ENCODE measurements at regions not wholly inside any gene's neighbourhood (a gene's known extent, or its start where the extent isn't known, plus 50 kb on each side); places are given as distances from the start of the nearest gene placed in this dataset.
A peak's percentile ranks its signal among the peaks of the same experiment; 100 is the strongest.
"Not testable (repeated sequence)": the region's sequence is repeated elsewhere in the genome, so short reads cannot be mapped to it uniquely, and the experiment has no call there.

DNA sequence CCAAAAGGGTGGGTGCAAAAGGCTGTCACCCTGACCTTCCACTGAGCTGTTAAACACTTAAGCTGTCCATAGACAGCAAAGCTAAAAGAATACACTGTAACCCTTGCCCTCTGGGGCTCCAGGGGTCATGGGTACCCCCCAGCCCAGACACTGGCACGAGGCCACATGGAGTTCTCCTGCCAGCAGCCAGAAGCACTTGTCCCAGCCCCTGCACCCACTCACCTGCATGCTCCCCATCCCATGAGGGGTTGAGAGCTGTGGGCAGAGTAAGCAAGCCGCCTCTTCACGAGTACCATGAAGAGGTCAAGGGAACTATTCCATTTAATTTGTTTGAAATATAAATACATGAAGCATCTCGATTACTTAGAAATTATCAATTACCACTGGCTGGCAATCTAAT is 867.1 kb upstream of the ZEB2 start:
- DNase-seq, result no peak

DNA sequence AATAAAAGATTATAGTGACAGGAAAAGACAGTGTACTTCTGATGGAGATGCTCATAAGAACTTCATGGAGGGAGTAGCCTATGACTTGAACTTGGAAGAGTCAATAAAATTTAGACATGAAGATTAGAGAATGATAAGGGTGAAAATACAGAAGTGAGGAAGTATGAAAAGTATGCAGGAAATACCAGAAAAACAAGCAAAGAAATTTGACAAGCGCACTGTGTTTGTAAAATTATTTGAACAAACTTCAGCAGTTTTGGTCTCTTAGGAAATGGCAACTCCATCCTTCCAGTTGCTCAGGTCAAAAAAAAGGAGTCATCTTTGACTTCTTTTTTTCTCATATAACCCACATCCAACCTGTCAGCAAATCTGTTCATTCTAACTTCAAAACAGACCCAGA is 864.0 kb upstream of the ZEB2 start:
- DNase-seq, result no peak

DNA sequence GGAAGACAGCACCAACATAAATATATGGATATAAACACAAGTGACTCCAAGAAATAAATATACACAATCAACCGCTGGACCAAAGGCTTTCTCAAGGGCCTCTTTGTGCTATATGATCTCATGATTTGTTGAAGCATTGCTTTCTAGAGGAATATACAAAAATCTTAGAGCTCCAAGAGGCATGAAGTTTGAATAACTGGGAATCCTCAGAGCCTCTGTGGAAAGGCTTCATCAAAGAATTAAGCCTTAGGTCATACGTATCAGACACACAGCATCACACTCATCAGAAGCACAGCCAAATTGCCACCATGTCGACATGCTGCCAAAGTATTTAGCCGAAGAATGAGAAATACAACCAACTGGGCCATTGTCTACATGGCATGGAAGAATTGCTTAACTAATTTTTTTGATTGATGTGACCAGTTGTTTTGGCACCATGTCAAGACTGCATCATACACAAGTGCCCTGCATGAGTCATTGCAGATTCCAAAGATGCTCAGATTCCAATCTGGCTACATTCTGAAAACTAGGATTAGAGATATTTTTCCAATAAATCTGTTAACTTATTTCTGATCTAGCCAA is 860.6 kb upstream of the ZEB2 start:
- DNase-seq, result no peak

DNA sequence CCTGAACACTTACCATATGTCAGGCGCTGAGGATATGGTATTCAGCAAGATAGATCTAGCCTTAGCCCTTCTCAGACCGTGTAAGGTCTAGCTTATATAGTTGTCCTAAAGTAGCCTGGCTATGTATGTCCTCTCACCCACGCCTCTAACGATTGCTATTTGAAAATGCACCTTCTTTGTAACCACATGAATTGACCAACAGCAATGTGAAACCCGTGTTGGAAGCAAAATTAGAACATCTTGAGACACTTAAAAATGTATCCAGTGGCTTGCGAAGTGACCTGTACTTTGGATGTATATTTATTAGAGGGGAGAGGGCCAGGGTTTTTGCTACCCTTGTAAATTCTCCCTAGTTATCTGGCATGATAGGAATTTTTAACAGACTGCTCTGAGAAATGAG is 860.0 kb upstream of the ZEB2 start:
- no peak for DNase-seq

DNA sequence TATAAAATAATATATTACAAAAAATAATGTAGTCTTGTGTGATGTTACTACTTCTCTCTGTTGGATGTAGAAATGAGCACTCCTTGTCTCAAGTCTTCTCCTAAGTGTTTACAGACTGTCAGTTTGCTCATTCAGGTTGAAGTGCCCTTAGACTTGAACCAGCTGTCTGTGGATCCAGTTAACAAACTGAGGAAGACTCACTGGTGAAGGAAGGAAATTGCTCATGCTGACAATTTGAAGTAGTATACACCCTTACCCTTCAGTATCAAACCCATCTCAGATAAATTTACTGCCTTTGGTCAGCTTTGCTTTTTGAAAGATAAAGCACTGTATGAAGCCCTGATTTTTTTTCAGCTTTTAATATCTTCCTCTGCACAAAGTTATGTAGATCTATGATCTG is 854.2 kb upstream of the ZEB2 start:
- peak; percentile 8 for DNase-seq

DNA sequence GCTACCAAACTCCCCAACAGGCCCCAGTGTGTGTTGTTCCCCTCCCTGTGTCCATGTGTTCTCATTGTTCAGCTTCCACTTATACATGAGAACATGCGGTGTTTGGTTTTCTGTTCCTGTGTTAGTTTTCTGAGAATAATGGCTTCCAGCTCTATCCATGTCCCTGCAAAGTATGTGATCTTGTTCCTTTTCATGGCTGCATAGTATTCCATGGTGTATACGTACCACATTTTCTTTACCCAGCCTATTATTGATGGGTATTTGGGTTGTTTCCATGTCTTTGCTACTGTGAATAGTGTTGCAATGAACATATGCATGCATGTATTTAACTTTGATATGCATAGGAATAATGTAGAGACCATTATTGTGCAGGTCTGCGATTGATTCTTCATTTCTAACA is 847.4 kb upstream of the ZEB2 start:
- not testable (repeated sequence) for DNase-seq

DNA sequence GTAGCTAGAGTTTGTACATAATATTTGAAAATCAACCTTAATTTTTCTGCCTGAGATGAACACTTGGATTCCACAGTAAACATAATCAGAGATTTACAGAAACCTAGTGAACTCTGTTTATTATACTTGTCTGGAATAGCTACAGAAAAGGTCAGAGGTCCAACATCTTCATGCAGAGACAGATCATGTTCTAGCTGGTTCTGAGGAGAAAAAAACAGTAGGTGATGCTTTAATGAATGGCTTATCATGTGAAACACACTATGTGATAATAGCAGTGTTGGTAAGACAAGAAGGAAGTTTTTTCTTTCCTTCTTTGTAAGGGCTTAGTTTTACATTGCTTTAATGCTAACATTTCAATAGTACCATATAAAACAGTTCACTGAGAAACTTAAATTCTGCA is 846.4 kb upstream of the ZEB2 start:
- DNase-seq, result no peak

DNA sequence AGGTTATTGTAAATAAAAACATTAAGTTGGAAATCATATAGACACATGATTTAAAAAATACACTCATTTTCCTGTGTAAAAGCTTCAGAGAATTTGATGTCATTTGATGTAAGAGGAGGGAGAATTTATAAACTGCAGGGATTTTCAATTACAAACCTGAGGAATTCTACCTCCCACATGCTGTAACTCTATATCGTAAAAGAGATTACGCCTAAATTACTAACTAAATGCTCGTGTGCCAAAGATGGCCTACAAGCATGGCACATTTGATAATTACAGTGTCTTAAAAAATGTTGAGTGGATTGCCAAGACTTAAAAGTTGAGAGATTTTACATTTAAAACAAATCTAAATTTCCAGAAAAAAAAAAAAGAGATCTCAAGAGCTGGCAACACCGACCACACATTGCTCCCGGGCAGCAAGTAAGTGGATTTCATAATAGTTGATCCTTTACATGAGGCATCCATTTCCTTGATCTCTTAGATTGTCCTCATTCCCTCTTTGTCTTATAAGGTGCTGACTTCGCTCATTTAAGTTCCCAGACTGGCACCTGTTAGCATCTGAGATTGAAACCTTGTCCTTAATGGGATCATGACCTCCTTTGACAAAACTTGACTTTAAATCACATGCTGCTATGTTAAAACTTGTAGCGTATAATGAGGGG is 840.3 kb upstream of the ZEB2 start:
- no peak for DNase-seq

DNA sequence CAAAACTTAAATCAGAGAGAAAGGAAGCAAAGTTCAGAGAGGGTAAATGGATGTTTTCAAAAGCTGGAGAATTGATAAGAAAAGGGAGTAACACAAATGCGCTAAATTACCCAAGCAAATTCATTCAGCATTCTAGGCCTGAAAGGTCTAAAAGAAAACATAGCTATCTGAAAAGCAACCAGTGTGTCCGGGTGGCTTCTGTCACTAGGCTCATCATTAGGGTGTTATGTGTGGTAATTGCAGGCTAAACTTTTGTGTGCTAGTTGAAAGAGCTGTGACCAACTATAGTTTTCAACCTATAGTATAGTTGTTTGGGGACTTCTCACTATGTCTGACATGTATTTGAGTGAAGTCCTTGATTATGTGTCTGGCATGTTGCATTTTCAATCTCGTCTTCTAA is 839.6 kb upstream of the ZEB2 start:
- no peak for DNase-seq

DNA sequence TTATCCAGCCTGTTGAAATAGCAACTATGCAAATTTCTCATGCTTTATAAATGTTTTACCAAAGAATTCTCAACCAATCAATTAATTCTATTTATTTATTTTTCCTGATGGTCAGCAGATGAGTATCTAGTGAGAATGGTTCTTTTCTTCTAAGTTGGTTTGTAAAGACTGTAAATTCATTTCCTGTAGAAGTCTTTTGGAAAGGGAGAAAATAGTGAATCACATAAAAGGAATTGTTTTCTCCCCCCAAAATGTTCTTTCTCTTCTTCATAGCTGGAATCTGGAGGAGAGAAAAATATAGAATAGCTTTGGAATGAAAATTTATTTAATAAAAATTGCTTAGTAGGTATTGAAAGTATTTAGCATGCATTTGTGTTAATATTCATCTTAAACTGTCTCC is 836.1 kb upstream of the ZEB2 start:
- no peak for DNase-seq

DNA sequence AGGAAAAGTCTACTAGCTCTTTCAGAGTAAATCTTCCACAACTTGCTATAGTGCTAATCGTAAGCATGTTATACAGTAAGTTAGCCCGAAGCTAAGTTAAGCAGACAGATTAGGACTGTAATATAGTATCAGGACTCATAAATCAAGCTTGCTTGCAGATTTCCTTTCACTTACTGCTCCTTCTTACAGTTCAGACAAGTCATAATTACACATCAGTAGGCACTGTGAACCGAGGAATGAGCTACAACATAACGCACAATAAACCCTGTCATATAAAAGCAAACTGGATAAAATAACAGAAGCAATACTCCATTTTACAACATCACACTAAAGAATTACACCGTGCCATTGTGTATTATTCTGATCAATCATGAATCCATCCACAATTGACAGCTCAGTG is 832.6 kb upstream of the ZEB2 start:
- no peak for DNase-seq

DNA sequence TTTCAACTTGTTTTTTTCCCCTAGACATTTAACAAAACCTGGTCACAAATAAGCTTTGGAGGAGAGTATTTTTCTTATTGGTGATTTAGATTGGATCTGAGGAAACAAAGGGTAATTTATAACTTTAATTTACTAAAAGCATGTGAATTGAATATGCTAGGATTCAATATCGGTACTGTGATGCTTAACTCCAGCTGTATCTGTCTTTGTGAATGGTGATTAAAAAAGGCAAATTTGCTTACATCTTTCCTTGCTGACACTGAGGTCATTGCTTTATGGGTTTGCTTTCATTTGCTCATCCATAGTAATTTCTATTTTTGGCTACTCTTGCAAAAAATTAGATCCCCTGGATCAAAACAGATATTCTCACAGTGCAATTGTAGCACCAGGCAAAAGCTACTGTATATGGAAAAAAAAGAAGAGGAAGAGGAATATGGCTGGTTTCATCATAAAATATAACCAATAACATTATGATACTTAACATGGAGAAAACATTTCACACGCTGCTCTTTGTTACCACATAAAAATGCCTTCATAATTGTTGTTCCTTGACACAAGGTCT is 832.0 kb upstream of the ZEB2 start:
- DNase-seq, result no peak

DNA sequence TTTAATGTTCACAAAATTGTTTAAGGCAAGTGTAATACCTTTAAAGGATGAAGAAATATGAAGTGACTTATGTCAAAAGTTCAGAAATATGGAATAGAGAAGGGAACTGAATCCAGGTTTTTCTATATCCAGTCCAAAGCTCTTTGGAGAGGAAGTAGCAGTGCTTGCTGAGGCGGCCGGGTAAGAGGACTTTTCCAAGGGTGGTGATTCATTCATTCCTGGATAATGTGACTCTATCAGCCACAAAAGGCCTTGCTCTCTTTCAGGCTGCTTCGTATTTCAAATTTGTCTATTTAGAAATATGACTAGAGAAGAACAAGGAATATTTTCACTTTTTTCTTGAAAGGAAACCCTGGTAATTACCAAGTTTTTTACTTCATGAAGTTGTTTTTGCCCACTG is 830.1 kb upstream of the ZEB2 start:
- no peak for DNase-seq

DNA sequence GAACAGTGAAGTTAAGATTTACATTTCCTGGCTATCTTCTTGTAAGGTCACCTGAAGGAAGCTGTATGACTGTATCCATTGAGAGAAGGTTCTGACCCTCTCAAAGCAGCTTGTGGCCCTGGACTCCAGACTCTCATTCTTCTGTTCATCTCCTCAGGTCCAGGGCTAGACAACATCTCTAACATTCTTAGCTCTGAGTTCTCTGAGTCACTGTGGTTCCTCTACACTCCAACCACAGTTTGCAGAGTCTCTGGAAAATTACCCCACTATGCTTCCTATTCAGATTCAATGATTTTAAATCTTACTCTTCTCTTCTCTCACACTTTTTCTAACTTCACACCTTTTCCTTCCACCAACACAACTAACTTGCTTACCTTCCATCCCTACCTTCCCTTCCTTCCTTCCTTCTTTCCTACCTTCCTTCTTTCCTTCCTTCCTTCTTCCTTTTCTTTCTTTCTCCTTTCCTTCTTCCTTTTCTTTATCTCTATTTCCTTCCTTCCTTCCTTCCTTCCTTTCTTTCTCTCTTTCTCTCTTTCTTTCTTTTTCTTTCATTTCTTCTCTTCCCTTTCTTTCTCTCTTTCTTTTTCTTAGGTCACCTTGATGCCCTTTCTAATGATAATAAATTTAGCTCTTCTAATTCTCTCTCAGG is 824.3 kb upstream of the ZEB2 start:
- no peak for DNase-seq

DNA sequence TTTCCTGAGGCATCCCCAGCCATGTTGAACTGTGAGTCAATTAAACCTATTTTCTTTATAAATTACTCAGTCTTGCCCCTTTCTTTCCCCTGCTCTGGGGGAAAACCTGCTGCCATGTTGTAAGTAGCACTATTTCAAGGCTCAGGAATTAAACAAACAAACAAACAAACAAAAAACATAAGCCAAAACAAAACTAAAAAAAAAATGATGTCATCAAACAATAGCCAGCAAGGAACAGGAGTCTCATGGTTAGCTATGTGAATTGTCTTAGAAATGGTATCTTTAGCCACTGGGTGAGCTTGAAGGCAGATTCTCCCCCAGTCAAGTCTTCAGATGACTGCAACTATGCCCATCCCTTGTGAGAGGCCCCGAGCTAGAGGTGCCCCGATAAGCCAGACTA is 823.4 kb upstream of the ZEB2 start:
- DNase-seq, result no peak

DNA sequence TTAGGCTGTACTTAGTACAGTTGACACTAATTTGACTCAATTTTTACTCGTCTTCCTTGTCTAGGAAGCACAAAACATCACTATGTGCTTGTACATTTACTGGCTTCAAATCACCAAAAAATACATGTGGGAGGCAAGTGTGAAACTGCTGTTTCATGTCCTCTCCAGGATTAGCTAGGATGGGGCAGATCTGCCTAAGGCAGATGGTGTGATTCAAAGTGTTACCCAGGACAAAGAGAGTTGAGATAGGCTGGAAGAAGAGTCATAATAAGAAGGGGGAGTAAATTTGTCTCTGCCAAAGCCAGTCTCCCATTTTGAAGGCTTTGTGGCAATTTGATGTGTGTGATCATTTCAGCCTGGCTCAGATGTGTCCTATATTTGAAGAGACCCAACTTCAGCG is 821.6 kb upstream of the ZEB2 start:
- no peak for DNase-seq

DNA sequence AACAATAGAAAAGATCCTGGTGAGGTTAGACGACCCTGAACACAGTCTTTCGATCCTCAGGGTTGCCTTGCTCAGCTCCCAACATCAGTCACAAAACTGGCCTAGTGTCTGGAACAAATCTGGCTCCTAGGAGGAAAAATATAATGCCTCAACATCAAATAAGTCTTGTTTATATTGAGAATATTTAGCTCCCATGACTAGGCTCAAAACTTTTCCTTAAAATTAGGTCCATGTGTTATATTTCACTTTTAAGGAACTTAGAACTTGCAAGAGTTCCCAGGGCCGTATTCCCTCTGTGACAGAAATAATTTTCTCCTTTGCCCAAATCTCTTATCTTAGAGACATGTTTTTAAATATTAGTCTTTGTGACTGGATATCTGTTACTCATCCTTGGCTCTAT is 819.7 kb upstream of the ZEB2 start:
- no peak for DNase-seq

DNA sequence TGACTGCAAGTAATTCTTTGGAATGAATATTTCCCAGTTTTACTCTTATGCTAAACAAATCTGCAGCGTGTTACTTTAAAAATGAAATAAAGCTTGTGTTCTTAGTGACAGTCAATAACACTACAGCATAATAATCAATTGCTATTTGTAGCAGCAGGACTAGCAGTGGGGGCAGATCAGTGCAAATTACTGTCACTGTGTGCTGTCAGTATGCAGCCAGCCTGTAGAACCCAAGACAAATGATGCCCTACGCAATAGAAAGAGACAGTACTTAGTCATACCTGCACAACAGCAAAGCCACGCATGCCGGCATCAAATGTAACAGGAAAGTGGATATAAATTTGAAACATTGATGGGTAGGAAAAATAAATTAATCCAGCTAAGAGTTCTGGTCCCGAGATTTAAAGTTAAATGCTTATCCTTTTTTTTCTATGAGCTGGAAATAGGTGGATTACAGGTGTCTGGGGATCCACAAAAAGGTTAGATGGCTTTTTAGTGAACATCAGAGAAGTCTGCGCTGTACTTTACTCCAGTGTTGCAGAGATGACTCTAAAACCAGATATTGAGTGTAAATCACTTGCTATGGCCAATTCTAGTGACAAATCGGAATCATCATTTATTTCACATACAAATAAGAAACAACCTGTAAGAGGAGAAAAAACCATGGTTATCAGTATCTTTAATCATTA is 812.4 kb upstream of the ZEB2 start:
- DNase-seq, result no peak

DNA sequence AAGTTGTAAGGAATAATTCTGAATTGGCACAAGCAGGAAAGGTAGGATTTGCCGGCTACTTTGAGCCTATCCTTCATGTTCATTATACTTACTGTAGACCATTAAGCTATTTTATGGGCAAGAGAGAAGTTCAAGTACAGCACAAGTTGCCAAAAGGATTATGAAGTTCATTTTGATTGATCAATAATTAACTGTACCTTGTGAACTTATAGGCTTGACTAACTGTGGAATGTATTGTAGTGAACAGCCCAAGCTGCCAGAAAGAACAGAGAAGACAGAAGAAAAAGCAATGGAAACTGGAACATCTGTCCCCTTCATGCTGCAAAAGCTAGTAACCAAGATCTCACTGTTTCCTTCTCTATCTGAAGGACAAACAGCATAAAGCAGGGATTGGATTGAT is 810.1 kb upstream of the ZEB2 start:
- no peak for DNase-seq

DNA sequence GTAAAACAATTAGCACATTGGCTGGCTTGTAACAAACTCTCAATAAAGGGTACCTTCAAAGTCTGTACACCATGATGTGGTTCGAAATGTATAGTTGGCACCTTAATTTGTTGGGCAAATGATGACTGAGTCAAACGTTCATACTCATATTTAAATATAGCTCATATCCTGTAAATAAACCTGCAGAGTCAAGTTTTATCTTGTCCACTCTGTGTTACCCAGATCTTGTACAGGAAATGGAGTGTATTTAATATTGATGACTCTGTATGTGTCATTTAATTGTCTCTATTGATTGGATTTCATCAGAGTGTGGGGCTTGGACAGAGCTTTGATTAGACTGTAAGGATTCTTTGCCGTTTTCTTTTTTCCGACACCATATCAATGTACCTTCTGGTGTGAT is 805.6 kb upstream of the ZEB2 start:
- no peak for DNase-seq

DNA sequence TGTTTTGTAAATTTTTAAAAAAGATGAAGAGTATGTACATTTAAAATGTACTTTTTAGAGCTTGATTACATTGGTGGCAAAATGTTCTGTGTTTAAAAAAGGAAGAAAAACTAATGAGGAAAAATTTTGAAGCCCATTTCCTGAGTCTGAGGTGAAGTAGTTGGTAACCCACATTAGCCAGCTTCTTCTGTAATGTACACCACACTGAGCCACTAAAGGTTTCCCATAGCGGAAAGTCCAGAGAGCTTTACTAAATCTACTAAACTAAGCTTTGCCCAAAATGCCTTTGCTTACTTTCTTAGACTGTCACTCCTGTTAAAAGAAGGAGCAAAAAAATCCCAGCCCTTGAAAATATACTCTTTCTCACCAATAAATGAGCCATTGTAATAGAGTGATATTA is 804.8 kb upstream of the ZEB2 start:
- no peak for DNase-seq

DNA sequence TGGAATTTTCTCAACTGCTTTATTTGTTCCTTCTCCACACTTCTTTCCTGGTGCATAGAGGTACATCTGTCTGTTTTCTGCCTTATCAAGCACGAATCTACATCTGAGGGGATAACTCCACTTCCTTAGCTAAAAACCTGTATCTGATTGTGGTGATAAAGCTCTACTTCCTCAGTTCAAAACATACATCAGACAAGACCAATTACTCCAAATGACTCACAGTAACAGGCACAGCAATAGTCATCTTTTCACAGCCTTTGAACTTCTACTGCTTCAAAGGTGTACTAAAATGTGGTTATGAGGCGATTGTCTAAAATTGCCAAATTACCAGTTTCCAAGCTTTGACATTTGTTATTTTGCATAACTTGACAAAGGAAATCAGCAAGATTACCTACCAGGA is 803.6 kb upstream of the ZEB2 start:
- DNase-seq, result no peak

DNA sequence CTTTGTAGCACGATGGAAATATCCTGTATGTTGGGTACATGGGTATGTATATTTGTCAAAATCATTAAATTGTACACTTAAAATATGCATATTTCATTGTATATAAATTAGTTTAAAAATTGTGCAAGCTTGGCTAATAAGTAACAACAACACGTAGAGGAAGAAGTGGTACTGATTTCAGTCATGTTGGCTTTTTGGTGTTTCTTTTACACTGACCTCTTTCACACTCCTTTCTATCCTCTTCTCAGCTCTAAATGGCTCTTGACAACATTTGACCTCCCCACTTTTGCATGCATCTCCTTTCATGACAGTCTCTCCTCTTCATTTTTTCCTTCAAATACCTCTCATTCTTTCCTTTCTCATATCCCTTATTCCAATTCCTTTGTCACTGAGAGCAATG is 801.4 kb upstream of the ZEB2 start:
- DNase-seq, result no peak

DNA sequence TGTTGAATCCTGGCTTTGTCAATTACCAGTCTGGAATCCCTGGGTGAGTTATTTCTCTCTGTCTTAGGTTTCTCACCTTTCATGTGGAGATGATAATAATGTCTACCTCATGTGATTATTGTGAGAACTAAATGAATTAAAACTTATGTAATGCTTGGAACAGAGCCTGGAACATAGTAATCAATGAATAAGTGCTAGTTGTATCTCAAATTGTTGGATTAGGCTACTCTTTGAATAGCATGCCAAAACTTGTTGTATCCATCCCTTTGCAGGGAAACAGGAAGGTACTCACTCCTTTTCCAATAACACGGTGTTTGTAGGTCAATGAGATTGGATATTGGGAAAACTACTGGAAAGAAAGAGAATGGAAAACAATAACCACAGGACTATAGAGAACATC is 796.6 kb upstream of the ZEB2 start:
- DNase-seq, result no peak

Data from NCI-H2029 (cell line).